ENCODE measurements at regions not wholly inside any gene's neighbourhood (a gene's known extent, or its start where the extent isn't known, plus 50 kb on each side); places are given as distances from the start of the nearest gene placed in this dataset.

DNA sequence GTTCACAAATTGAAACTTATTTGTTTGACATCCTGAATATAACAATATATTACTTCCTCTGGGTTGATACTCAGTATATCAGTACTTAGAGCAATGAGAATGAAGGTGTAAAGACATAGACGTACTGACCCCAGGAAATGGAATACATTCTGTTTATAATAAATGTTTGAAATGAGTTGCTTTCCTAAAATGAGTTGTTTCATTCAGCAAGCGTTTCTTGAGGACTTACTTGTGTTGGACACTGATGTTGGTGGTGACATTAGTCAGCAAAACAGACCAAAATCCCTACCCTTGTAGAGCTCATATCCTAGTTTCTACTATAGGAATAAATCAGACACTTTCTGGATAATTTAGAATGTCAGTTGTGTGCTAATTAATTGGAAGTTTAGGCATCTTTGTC, 184.3 kb downstream of the ZDHHC21 start:
- DNase-seq (ENCODE audit: low read depth), result no peak
- TF ChIP-seq, protein P1, sequence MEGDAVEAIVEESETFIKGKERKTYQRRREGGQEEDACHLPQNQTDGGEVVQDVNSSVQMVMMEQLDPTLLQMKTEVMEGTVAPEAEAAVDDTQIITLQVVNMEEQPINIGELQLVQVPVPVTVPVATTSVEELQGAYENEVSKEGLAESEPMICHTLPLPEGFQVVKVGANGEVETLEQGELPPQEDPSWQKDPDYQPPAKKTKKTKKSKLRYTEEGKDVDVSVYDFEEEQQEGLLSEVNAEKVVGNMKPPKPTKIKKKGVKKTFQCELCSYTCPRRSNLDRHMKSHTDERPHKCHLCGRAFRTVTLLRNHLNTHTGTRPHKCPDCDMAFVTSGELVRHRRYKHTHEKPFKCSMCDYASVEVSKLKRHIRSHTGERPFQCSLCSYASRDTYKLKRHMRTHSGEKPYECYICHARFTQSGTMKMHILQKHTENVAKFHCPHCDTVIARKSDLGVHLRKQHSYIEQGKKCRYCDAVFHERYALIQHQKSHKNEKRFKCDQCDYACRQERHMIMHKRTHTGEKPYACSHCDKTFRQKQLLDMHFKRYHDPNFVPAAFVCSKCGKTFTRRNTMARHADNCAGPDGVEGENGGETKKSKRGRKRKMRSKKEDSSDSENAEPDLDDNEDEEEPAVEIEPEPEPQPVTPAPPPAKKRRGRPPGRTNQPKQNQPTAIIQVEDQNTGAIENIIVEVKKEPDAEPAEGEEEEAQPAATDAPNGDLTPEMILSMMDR (conservative IDR thresholded peaks at IDR 0.05; ENCODE audit: low read depth, low read length), result no peak
- H3K4me3 ChIP-seq (ENCODE audit: low read depth, low read length), result no peak overlapping the region

DNA sequence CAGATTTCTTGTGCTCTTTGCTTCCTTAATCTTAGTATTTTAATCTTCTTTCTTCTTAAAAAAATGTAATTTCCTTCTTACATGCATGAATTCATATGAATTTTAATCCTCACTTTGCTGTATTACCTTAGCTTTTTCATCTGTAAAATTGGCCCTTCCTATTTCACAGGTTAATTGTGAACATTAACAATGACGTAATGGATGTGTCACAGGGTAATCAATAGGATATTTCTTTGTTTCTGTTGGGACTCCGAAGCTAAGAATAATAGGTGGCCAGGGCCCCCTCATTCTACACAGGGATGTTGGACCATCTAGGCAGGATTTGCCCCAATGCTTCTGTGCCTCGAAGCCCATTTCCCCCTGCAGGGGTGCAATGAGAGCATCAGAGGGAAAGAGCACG, 187.4 kb upstream of the NFIB start:
- no peak overlapping the region for H3K4me3 ChIP-seq (ENCODE audit: low read depth, low read length)
- DNase-seq (ENCODE audit: low read depth), result no peak
- TF ChIP-seq, protein P1 (conservative IDR thresholded peaks at IDR 0.05; ENCODE audit: low read depth, low read length), result no peak

DNA sequence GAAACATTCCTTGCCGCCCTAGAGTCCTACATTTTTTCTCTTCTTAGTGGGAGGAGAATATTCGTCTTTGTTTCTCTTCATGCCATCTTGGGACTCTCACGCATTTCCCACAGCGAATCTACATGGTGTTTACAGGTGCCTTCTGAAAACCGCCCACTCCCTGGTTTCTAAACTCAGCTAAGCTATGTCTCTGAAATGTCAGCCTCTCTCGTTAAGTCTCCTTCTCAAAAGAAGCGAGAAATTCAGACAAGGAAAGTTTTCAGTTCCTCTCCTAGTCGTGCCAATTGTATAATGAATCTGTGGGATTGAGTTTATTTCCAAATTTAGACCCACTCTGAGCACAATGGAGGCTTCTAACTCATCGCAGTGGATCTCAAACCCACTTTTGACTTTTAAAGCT, 186.8 kb upstream of the NFIB start:
- no peak overlapping the region for H3K4me3 ChIP-seq (ENCODE audit: low read depth, low read length)
- TF ChIP-seq, protein P1 (conservative IDR thresholded peaks at IDR 0.05; ENCODE audit: low read depth, low read length), result no peak
- DNase-seq (ENCODE audit: low read depth), result no peak

DNA sequence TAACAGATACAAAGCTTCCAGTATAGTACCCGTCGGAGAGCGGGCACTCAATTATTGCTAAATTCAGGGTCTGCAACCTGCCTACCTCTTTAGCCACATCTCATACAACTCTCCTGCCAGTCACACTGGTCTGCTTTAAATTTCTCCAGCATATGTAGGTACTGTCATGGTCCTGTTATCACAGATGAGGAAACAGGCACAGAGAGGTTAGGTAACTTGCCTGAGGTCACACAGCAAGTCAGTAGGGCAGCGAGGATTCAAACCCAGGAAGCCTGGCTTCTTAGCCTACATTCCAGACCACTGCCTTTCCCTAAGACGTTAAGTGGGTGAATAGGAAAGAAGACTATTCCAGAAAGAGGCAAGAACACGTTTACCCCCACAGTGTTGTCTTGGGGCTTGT, 186.0 kb upstream of the NFIB start:
- H3K4me3 ChIP-seq (ENCODE audit: low read depth, low read length), result no peak overlapping the region
- no peak for DNase-seq (ENCODE audit: low read depth)
- TF ChIP-seq, protein P1 (conservative IDR thresholded peaks at IDR 0.05; ENCODE audit: low read depth, low read length), result no peak

DNA sequence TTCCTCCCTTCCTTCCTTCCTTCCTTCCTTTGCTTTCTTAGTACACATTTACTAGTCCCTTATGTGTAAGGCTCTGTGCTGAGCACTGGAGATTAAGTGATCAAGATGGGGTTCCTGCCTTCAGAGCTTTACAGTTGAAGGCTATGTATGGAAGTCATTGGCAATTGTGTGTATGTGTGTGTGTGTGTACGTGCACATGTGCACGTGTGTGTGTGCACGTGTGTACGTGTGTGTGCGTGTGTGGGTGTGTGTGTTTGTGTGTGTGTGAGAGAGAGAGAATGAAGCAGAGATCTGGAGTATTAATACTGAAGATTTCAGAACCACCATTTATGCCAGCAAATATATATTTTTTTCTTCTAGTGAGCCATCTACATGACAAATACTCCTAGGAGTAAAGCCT, 184.9 kb upstream of the NFIB start:
- TF ChIP-seq, protein P1 (conservative IDR thresholded peaks at IDR 0.05; ENCODE audit: low read depth, low read length), result no peak
- H3K4me3 ChIP-seq (ENCODE audit: low read depth, low read length), result no peak overlapping the region
- DNase-seq (ENCODE audit: low read depth), result no peak

DNA sequence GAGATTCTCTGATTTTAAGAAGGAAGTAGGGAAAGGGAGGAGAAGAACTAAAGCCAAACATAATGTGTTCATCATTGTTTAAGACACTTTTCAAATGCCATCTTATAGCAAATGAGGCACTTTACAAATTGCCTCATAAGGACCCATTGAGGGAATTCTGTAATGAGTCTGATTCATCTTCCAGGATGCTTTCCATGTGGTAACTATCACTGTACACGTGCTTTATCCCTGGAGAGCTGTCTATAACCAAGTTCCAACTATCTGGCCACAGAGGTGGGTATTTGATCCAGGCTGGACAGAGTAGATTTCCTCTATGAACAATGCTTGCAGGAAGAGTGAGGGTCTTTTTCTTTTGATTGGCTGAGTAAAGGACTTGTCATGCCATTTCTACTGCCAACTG, 183.5 kb upstream of the NFIB start:
- no peak overlapping the region for H3K4me3 ChIP-seq (ENCODE audit: low read depth, low read length)
- TF ChIP-seq, protein P1 (conservative IDR thresholded peaks at IDR 0.05; ENCODE audit: low read depth, low read length), result no peak
- no peak for DNase-seq (ENCODE audit: low read depth)

DNA sequence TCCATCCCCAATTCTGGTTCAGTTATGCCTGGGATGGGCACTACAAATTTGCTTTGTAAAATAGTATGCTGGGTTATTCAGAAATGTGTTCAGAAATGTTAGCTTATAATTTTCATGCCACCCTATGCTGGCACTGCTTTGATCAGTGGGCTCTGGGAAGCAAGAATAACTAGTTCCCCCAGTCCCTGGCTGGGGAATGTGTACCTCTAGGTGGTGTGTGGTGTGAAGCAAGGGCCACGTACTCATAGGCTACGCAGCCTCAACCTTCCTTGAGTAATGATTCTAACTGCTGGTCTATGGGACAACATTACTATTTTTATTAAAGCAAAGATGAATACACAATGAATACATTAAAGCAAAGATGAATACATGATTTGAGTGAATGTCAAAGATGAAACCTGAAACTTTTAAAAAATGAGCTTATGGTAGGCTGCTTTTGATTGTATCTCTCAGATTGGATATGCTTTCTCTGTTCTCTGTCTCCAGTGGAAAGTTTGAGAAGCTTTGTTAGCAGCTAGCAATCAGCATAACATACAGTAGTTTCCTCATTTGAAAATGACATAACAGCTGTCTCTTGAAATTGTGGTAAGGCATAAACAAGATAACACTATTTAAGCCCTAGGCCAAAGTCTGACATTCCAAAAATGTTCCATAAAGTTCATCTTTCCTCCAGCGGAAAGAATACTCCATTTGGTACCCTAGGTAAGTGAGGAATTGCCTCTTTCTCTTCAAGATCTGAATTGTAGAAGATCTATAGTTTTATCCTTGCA, 174.7 kb upstream of the NFIB start:
- TF ChIP-seq, protein P1 (conservative IDR thresholded peaks at IDR 0.05; ENCODE audit: low read depth, low read length), result no peak
- DNase-seq (ENCODE audit: low read depth), result no peak

More for the DNA sequence above, 174.7 kb upstream of the NFIB start:
- H3K4me3 ChIP-seq (ENCODE audit: low read depth, low read length), result no peak overlapping the region

Measured in choroid plexus epithelial cell (primary cell).